GM12878 (cell line): ENCODE measurements at regions not wholly inside any gene's neighbourhood (a gene's known extent, or its start where the extent isn't known, plus 50 kb on each side); places are given as distances from the start of the nearest gene placed in this dataset.

Experiments
- ATAC-seq: fragments of 200-7000 bp; cut with Tn5 transposase; 3 replicates; pipeline ENCODE4 v1.9.1; 2020; ENCODE audit warnings: mild to moderate bottlenecking, moderate library complexity
- BruUV-seq: library from RNA; stranded (reverse); fragments of 400-500 nt; replicated peaks from 2 replicates; lab custom pipeline; 2021; lab: Mats Ljungman, UMichigan
- CTCF ChIA-PET: fragments of 300-600 bp; sonication (Branson Sonifier 250); formaldehyde crosslinking; extraction: SDS; loops from one replicate; lab custom pipeline; 2021; ENCODE audit warnings: inconsistent platforms; lab: Yijun Ruan, JAX
- POLR2A ChIA-PET: fragments of 350-600 bp; formaldehyde crosslinking; extraction: SDS; loops from one replicate; lab custom pipeline; 2021; ENCODE audit warnings: inconsistent platforms; lab: Charles Lee
- RAD21 ChIA-PET: fragments of 300-600 bp; sonication (Branson Sonifier 250); formaldehyde crosslinking; loops from one replicate; lab custom pipeline; 2023; ENCODE audit warnings: antibody characterized with exemption; ENCODE audit not compliant: unreplicated experiment; lab: Charles Lee
- SMC1A ChIA-PET: fragments of 300-600 bp; sonication (Branson Sonifier 250); formaldehyde crosslinking; loops from one replicate; lab custom pipeline; 2023; ENCODE audit not compliant: unreplicated experiment, uncharacterized antibody; lab: Charles Lee
- DNase-seq: peaks from one replicate; pipeline ENCODE4 v3.0.0-alpha.2; 2011; ENCODE audit warnings: low read depth, low spot score
- FAIRE-seq: peaks from 3 replicates; lab custom pipeline; 2011; peaks lifted over from hg19 to GRCh38; lab: Jason Lieb, UNC
- H2AFZ ChIP-seq: 2 replicates; pipeline ENCODE4 v1.6.0; 2011; ENCODE audit warnings: low read depth, low read length, control low read depth; ENCODE audit not compliant: control insufficient read depth
- H3K27ac ChIP-seq: 2 replicates; pipeline ENCODE4 v1.5.1; 2011; ENCODE audit warnings: control low read depth; ENCODE audit not compliant: control insufficient read depth, insufficient read depth
- H3K27me3 ChIP-seq, 2 experiments: replicated peaks in 1 of 2; 2 replicates each; pipeline versions ENCODE4 v1.6.0 to v1.6.1; 2011; ENCODE audit warnings: low read length in 1 of 2; ENCODE audit not compliant: control insufficient read depth in 2 of 2, insufficient read depth in 2 of 2
- H3K36me3 ChIP-seq, 2 experiments: 2 replicates each; pipeline ENCODE4 v1.5.1; 2011; ENCODE audit warnings: low read length in 1 of 2; ENCODE audit not compliant: control insufficient read depth in 2 of 2, insufficient read depth in 2 of 2
- H3K4me1 ChIP-seq: 2 replicates; pipeline ENCODE4 v1.6.1; 2011; ENCODE audit warnings: mild to moderate bottlenecking, low read length, moderate library complexity, mixed read lengths; ENCODE audit not compliant: control insufficient read depth, insufficient read depth
- H3K4me2 ChIP-seq: 2 replicates; pipeline ENCODE4 v1.6.0; 2011; ENCODE audit warnings: control low read depth; ENCODE audit not compliant: control insufficient read depth, insufficient read depth
- H3K4me3 ChIP-seq: fragments of 200-600 bp; sonication (generic); 2 replicates; pipeline ENCODE4 v1.5.1; 2016
- H3K79me2 ChIP-seq: 2 replicates; pipeline ENCODE4 v1.6.0; 2011; ENCODE audit warnings: low read length; ENCODE audit not compliant: control insufficient read depth, insufficient read depth
- H3K9ac ChIP-seq: 2 replicates; pipeline ENCODE4 v1.8.0; 2011; ENCODE audit warnings: low read length, control low read depth, mixed read lengths; ENCODE audit not compliant: control insufficient read depth, insufficient read depth
- H3K9me3 ChIP-seq: replicated peaks from 3 replicates; pipeline ENCODE4 v1.5.1; 2011; ENCODE audit warnings: mild to moderate bottlenecking, low read length; ENCODE audit not compliant: control insufficient read depth, insufficient read depth
- H4K20me1 ChIP-seq: 2 replicates; pipeline ENCODE4 v1.6.0; 2011; ENCODE audit not compliant: control insufficient read depth, insufficient read depth
- CHD1 ChIP-seq: IDR thresholded peaks from 2 replicates; pipeline ENCODE4 v1.6.1; 2012; ENCODE audit warnings: low read depth, low read length, improper control_type of control experiment
- GATAD2B ChIP-seq: fragments of 450-650 bp; conservative IDR thresholded peaks from 2 replicates; pipeline ENCODE4 v1.6.1; 2017; ENCODE audit warnings: low read depth, mild to moderate bottlenecking, moderate library complexity
- JUNB ChIP-seq: IDR thresholded peaks from 2 replicates; pipeline ENCODE4 v1.6.1; 2016; ENCODE audit warnings: antibody characterized with exemption, mild to moderate bottlenecking
- WGBS: methylation state at CpG from one replicate; pipeline ENCODE4 v1.1.6; 2016; ENCODE audit warnings: low lambda C conversion rate; ENCODE audit not compliant: insufficient replicate concordance, insufficient coverage; ENCODE audit errors: missing lambda C conversion rate; 5-methylcytosine and 5-hydroxymethylcytosine counted together
- in situ Hi-C: fragments of 300-500 bp; cut with MboI; formaldehyde crosslinking; loops from 9 replicates; pipeline ENCODE4 v1.14.3; 2018; ENCODE audit warnings: mixed read lengths
- intact Hi-C: fragments of 100-400 bp; cut with micrococcal nuclease; formaldehyde crosslinking; loops from one replicate; pipeline ENCODE4 v1.14.2; 2022; ENCODE audit not compliant: unreplicated experiment
- TF ChIP-seq, protein P1 (sequence below): fragments of 450-650 bp; IDR thresholded peaks from 2 replicates; pipeline ENCODE4 v1.6.1; 2017; ENCODE audit warnings: mild to moderate bottlenecking, moderate library complexity

DNA sequence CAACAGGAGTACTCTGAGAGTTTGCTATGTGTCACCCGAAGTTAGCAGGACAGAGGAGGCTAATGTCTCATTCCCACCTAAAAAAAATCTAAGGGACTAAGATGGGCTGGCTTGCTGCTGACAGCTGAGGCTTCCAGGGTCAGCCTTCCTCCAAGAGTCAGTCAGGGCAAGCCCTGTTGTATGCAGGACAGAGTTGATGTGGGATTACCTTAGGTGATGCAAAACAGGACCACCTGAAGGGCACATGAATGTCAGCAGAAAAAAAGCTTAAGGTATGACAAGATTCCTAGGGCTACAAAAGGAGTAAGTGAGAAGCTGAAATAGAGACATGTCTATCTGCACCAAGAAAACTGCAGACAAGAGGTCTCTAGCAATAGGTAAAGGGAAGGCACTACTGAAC is 151.5 kb downstream of the NHLRC3 start:
- Histone ChIP-seq H3K27me3 (no peaks in the 10 kb centered on the region; a peak in 1 of 4 replicates), H3K27ac (no peak overlapping the region), H4K20me1 (no peaks in the 10 kb centered on the region), H3K9ac (no peak overlapping the region), H3K4me3 (no peak overlapping the region), H3K9me3 (no peaks in the 10 kb centered on the region), H3K4me2 (no peak overlapping the region), H3K79me2 (no peaks in the 10 kb centered on the region), H2AFZ (no peak overlapping the region), H3K36me3 (no peaks in the 10 kb centered on the region), H3K4me1 (no peaks in the 10 kb centered on the region)
- no peak for FAIRE-seq
- TF ChIP-seq, protein P1, sequence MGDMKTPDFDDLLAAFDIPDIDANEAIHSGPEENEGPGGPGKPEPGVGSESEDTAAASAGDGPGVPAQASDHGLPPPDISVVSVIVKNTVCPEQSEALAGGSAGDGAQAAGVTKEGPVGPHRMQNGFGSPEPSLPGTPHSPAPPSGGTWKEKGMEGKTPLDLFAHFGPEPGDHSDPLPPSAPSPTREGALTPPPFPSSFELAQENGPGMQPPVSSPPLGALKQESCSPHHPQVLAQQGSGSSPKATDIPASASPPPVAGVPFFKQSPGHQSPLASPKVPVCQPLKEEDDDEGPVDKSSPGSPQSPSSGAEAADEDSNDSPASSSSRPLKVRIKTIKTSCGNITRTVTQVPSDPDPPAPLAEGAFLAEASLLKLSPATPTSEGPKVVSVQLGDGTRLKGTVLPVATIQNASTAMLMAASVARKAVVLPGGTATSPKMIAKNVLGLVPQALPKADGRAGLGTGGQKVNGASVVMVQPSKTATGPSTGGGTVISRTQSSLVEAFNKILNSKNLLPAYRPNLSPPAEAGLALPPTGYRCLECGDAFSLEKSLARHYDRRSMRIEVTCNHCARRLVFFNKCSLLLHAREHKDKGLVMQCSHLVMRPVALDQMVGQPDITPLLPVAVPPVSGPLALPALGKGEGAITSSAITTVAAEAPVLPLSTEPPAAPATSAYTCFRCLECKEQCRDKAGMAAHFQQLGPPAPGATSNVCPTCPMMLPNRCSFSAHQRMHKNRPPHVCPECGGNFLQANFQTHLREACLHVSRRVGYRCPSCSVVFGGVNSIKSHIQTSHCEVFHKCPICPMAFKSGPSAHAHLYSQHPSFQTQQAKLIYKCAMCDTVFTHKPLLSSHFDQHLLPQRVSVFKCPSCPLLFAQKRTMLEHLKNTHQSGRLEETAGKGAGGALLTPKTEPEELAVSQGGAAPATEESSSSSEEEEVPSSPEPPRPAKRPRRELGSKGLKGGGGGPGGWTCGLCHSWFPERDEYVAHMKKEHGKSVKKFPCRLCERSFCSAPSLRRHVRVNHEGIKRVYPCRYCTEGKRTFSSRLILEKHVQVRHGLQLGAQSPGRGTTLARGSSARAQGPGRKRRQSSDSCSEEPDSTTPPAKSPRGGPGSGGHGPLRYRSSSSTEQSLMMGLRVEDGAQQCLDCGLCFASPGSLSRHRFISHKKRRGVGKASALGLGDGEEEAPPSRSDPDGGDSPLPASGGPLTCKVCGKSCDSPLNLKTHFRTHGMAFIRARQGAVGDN, result no peak
- TF ChIP-seq GATAD2B (no peak), JUNB (no peak), CHD1 (no peak)
- ChIA-PET CTCF (no interaction called here), POLR2A (no interaction called here), SMC1A (no interaction called here), RAD21 (no interaction called here)
- intact Hi-C loops (no loop called here), in situ Hi-C loops (no loop called here)
- ATAC-seq, result no peak
- BruUV-seq, result no TSS peak
- no peak for DNase-seq
- WGBS, result 7% methylated on average over 1 of the region's 1 CpG
